ENCODE measurements at regions not wholly inside any gene's neighbourhood (a gene's known extent, or its start where the extent isn't known, plus 50 kb on each side); places are given as distances from the start of the nearest gene placed in this dataset.

GRCh38 chr21:16579538-16579937 is 849.8 kb downstream of the USP25 start:
- TF ChIP-seq SPI1 (IDR thresholded peaks at IDR 0.05; ENCODE audit: low read depth, low read length) (no peak), POU2F2 (IDR thresholded peaks at IDR 0.05; ENCODE audit: low read depth, low read length) (no peak)
